ENCODE measurements at regions not wholly inside any gene's neighbourhood (a gene's known extent, or its start where the extent isn't known, plus 50 kb on each side); places are given as distances from the start of the nearest gene placed in this dataset.

GRCh38 chr7:96901822-96902445 is 103.4 kb upstream of the DLX6 start:
- TF ChIP-seq CTCF (IDR thresholded peaks at IDR 0.05; ENCODE audit: insufficient read depth, low read depth, low read length) (no peak), EZH2 (IDR thresholded peaks at IDR 0.05; ENCODE audit: insufficient read depth, low read length) (no peak)
